ENCODE measurements at regions not wholly inside any gene's neighbourhood (a gene's known extent, or its start where the extent isn't known, plus 50 kb on each side); places are given as distances from the start of the nearest gene placed in this dataset.

GRCh38 chr12:116365606-116366455 is 88.3 kb upstream of the MED13L start:
- Histone ChIP-seq H4K20me1 (ENCODE audit: control insufficient read depth, insufficient read depth, insufficient read length) (no peaks in the 10 kb centered on the region), H3K27me3 (ENCODE audit: insufficient read depth, low read length) (no peaks in the 10 kb centered on the region), H2AK5ac (ENCODE audit: insufficient read length, low read length) (no peak overlapping the region), H3K9me3 (ENCODE audit: control insufficient read depth, low read depth, low read length) (no peaks in the 10 kb centered on the region), H2BK120ac (ENCODE audit: low read depth, low read length, poor library complexity, severe bottlenecking) (no peak overlapping the region), H2BK20ac (ENCODE audit: low read depth, low read length, poor library complexity, severe bottlenecking) (no peak overlapping the region), H3K79me1 (ENCODE audit: insufficient read depth, low read depth, low read length, poor library complexity, severe bottlenecking) (no peaks in the 10 kb centered on the region), H3K9ac (ENCODE audit: extremely low read depth, insufficient read length, low read length) (no peak overlapping the region), H3K23me2 (ENCODE audit: insufficient read length, low read depth, low read length, poor library complexity, severe bottlenecking) (no peaks in the 10 kb centered on the region), H2BK15ac (ENCODE audit: low read depth, low read length) (no peak overlapping the region), H2AFZ (ENCODE audit: low read length) (no peak overlapping the region), H3K27ac (ENCODE audit: insufficient read length, low read depth, low read length) (no peak overlapping the region), H4K5ac (ENCODE audit: insufficient read length, low read depth, low read length) (no peak overlapping the region), H3K4me2 (ENCODE audit: insufficient read depth, insufficient read length, low read length) (no peak overlapping the region), H2BK12ac (ENCODE audit: insufficient read length, low read depth, low read length) (no peak overlapping the region), H4K91ac (ENCODE audit: insufficient read length, low read depth, low read length) (no peak overlapping the region), H3K56ac (ENCODE audit: insufficient read length, low read depth, low read length) (no peak overlapping the region), H3K4ac (ENCODE audit: low read depth, low read length) (no peak overlapping the region), H2BK5ac (ENCODE audit: insufficient read length, low read length) (no peak overlapping the region), H3K14ac (ENCODE audit: insufficient read depth, low read length) (no peak overlapping the region), H3K79me2 (ENCODE audit: insufficient read depth, low read length) (no peaks in the 10 kb centered on the region), H4K8ac (replicated peaks; ENCODE audit: insufficient read length, low read depth, low read length) (no peak overlapping the region), H3K4me1 (ENCODE audit: insufficient read depth, low read length) (no peaks in the 10 kb centered on the region), H3T11ph (ENCODE audit: low read length) (no peak overlapping the region), H3K18ac (ENCODE audit: insufficient read length, low read depth, low read length) (no peak overlapping the region), H3K23ac (ENCODE audit: insufficient read length, low read depth, low read length) (no peak overlapping the region)
- TF ChIP-seq CTCF (conservative IDR thresholded peaks at IDR 0.05): no peak
- no peak for DNase-seq
- Mint-ChIP-seq H3K4me1 (peaks cover 3 to 13% of the 10 kb centered on the region in 2 experiments; a peak in 3 of 4 replicates), H3K27me3 (ENCODE audit: low read depth) (no peaks in the 10 kb centered on the region; the same call in 1 of the 2 replicates), H3K36me3 (ENCODE audit: insufficient read depth in 1 of 3, low read depth in 3 of 3) (no peaks in the 10 kb centered on the region), H3K9me3 (no peaks in the 10 kb centered on the region), H3K4me3 (no peak overlapping the region), H3K27ac (peak overlapping the region in 1 of 3 experiments; percentile 11; a peak in 1 of 7 replicates)
- no CpG with 5 or more reads among the region's 17 CpGs for WGBS (ENCODE audit: extremely low coverage, insufficient read length, low lambda C conversion rate)
